Thyroid gland (tissue), 4 donors: ENCODE measurements at regions not wholly inside any gene's neighbourhood (a gene's known extent, or its start where the extent isn't known, plus 50 kb on each side); places are given as distances from the start of the nearest gene placed in this dataset.

Experiments
- DNase-seq, 2 donors: peaks; one replicate each; pipeline ENCODE4 v3.0.0-alpha.2; 2019
- H3K27ac ChIP-seq, 3 donors: fragments of 200-600 bp; sonication (generic); 1 replicate in 2 of 3; 2 replicates in 1 of 3; pipeline ENCODE4 v1.5.1; 2016 to 2019; ENCODE audit warnings: mild to moderate bottlenecking in 1 of 3, moderate library complexity in 1 of 3
- H3K27me3 ChIP-seq: fragments of 200-600 bp; sonication (generic); one replicate; pipeline ENCODE4 v1.5.1; 2019
- H3K36me3 ChIP-seq, 2 donors: fragments of 200-600 bp; sonication (generic); one replicate each; pipeline ENCODE4 v1.5.1; 2016 to 2019
- H3K4me1 ChIP-seq, 2 donors: fragments of 200-600 bp; sonication (generic); one replicate each; pipeline ENCODE4 v1.5.1; 2017 to 2019
- H3K4me3 ChIP-seq, 3 donors: fragments of 200-600 bp; sonication (generic); replicated peaks in 1 of 3; 1 replicate in 2 of 3; 2 replicates in 1 of 3; pipeline ENCODE4 v1.5.1; 2016; ENCODE audit warnings: mild to moderate bottlenecking in 1 of 3
- H3K9me3 ChIP-seq: fragments of 200-600 bp; sonication (generic); one replicate; pipeline ENCODE4 v1.5.1; 2017
- CTCF ChIP-seq, 6 experiments: fragments of 200-600 bp in 3 of 6; fragments of 450-650 bp in 3 of 6; sonication (generic) in 3 of 6; IDR thresholded peaks; one replicate each; pipeline ENCODE4 v1.5.1; 2016 to 2019; ENCODE audit warnings: antibody characterized with exemption in 6 of 6, mild to moderate bottlenecking in 2 of 6, inconsistent platforms in 1 of 6, moderate library complexity in 1 of 6
- POLR2A ChIP-seq, 2 donors: fragments of 450-650 bp; IDR thresholded peaks; one replicate each; pipeline ENCODE4 v1.6.1; 2017; ENCODE audit warnings: antibody characterized with exemption in 2 of 2, mild to moderate bottlenecking in 2 of 2, moderate library complexity in 1 of 2
- WGBS, 2 donors: methylation state at CpG; one replicate each; pipeline ENCODE4 v1.1.5; 2017; 5-methylcytosine and 5-hydroxymethylcytosine counted together
- intact Hi-C: fragments of 100-400 bp; cut with DNase I; formaldehyde crosslinking; loops from one replicate; pipeline ENCODE4 v1.15.1; 2023

GRCh38 chr5:39730699-39731098, 305.9 kb upstream of the DAB2 start:
- Histone ChIP-seq H3K36me3 (no peaks in the 10 kb centered on the region), H3K4me1 (no peaks in the 10 kb centered on the region), H3K27me3 (no peaks in the 10 kb centered on the region), H3K27ac (no peak overlapping the region), H3K9me3 (no peaks in the 10 kb centered on the region), H3K4me3 (no peak overlapping the region)
- no peak for TF ChIP-seq CTCF (IDR thresholded peaks at IDR 0.05)
- TF ChIP-seq POLR2A (IDR thresholded peaks at IDR 0.05): no peak
- 90 to 92% methylated on average over 1 of the region's 1 CpG for WGBS, 2 donors
- intact Hi-C loops: no loop called here
- no peak for DNase-seq

- Histone ChIP-seq H3K4me1 (no peaks in the 10 kb centered on the region), H3K27ac (no peak overlapping the region), H3K4me3 (no peak overlapping the region), H3K9me3 (no peaks in the 10 kb centered on the region), H3K36me3 (no peaks in the 10 kb centered on the region), H3K27me3 (no peaks in the 10 kb centered on the region)
- 76 to 88% methylated on average over 2 of the region's 2 CpGs for WGBS, 2 donors
- intact Hi-C loops: no loop called here
- no peak for DNase-seq
- no peak for TF ChIP-seq POLR2A (IDR thresholded peaks at IDR 0.05)
- TF ChIP-seq CTCF (IDR thresholded peaks at IDR 0.05): no peak
Observed at GRCh38 chr5:39730006-39730405, 305.2 kb upstream of the DAB2 start.

- Histone ChIP-seq H3K27ac (no peak overlapping the region), H3K9me3 (no peaks in the 10 kb centered on the region), H3K4me3 (no peak overlapping the region), H3K27me3 (no peaks in the 10 kb centered on the region), H3K36me3 (no peaks in the 10 kb centered on the region), H3K4me1 (no peaks in the 10 kb centered on the region)
- intact Hi-C loops: no loop called here
- no peak for TF ChIP-seq POLR2A (IDR thresholded peaks at IDR 0.05)
- no peak for TF ChIP-seq CTCF (IDR thresholded peaks at IDR 0.05)
- DNase-seq: no peak
- 97 to 99% methylated on average over 1 of the region's 1 CpG for WGBS, 2 donors
Observed at GRCh38 chr5:39726467-39726866, 301.7 kb upstream of the DAB2 start.

- H3K9me3 ChIP-seq: no peaks in the 10 kb centered on the region
- H3K27ac ChIP-seq: no peak overlapping the region
- no peaks in the 10 kb centered on the region for H3K36me3 ChIP-seq
- no peak for DNase-seq
- WGBS, 2 donors: 95 to 97% methylated on average over 29 of the region's 30 CpGs
- intact Hi-C loops: no loop called here
- TF ChIP-seq POLR2A (IDR thresholded peaks at IDR 0.05) (no peak), CTCF (IDR thresholded peaks at IDR 0.05) (no peak)
- H3K4me3 ChIP-seq: no peak overlapping the region
- H3K27me3 ChIP-seq: no peaks in the 10 kb centered on the region
- no peaks in the 10 kb centered on the region for H3K4me1 ChIP-seq
Observed at GRCh38 chr5:39721394-39721793, 296.6 kb upstream of the DAB2 start.

GRCh38 chr5:39720136-39720535, 295.4 kb upstream of the DAB2 start:
- DNase-seq: no peak
- Histone ChIP-seq H3K27me3 (no peaks in the 10 kb centered on the region), H3K4me3 (no peak overlapping the region), H3K4me1 (no peaks in the 10 kb centered on the region), H3K27ac (no peak overlapping the region), H3K36me3 (no peaks in the 10 kb centered on the region), H3K9me3 (no peaks in the 10 kb centered on the region)
- WGBS, 2 donors: 81 to 85% methylated on average over 3 of the region's 3 CpGs
- intact Hi-C loops: no loop called here
- TF ChIP-seq CTCF (IDR thresholded peaks at IDR 0.05) (no peak), POLR2A (IDR thresholded peaks at IDR 0.05) (no peak)
